ENCODE measurements at regions not wholly inside any gene's neighbourhood (a gene's known extent, or its start where the extent isn't known, plus 50 kb on each side); places are given as distances from the start of the nearest gene placed in this dataset.

DNA sequence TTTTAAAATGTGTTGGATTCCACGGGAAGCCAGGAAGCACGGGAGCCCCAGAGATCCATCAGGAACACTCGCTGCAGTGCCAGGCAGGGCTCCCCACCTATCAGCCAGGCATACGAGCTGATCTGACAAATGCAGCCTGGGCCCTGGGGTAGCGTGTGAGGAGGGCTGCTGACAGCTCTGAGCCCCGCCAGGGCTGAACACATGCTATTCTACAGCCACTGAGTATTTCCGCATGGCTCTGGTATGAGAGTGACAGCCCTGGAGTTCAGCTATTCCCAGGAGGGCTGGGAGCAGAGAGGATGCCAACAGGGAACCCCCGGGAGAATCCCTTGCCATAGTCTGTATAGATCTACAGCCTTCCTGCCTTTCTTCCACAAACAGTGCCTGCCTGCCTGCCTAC lies 237.3 kb upstream of the ZMIZ1 start:
- Histone ChIP-seq H3K9me2 (ENCODE audit: insufficient read depth) (no peaks in the 10 kb centered on the region), H3K36me3 (ENCODE audit: control insufficient read depth in 1 of 2, insufficient read depth in 2 of 2, low read length in 2 of 2) (no peaks in the 10 kb centered on the region), H3K9me3 (ENCODE audit: control insufficient read depth in 1 of 2, insufficient read depth in 1 of 2, low read depth in 1 of 2, low read length in 2 of 2) (no peaks in the 10 kb centered on the region), H3K9ac (ENCODE audit: low read length) (no peak overlapping the region), H2AFZ (ENCODE audit: low read depth, low read length, poor library complexity, severe bottlenecking) (no peak overlapping the region), H4K20me1 (ENCODE audit: insufficient read depth) (no peaks in the 10 kb centered on the region), H3K79me2 (ENCODE audit: insufficient read depth, low read length) (no peaks in the 10 kb centered on the region), H3K27ac (ENCODE audit: low read depth, low read length) (no peak overlapping the region), H3K4me3 (replicated peaks in 1 of 2; ENCODE audit: low read depth in 1 of 2, low read length in 2 of 2) (no peak overlapping the region), H3K4me2 (ENCODE audit: low read length) (no peak overlapping the region), H3K27me3 (ENCODE audit: insufficient read depth, low read length) (no peaks in the 10 kb centered on the region), H3K4me1 (ENCODE audit: control insufficient read depth in 1 of 2, insufficient read depth in 2 of 2, low read length in 2 of 2) (peaks cover 0 to 18% of the 10 kb centered on the region in 2 experiments; a peak in 2 of 4 replicates)
- BruUV-seq (replicated peaks): no TSS peak
- ATAC-seq (no peak), DNase-seq (ENCODE audit: low read depth, low spot score) (no peak)
- RAD21 ChIA-PET (ENCODE audit: low non-redundant PET in 1 of 2, low total read pairs in 2 of 2, uncharacterized antibody in 2 of 2, unreplicated experiment in 2 of 2): no interaction called here
- TF ChIP-seq EGR1 (IDR thresholded peaks at IDR 0.05; ENCODE audit: low read depth): no peak
- no peak for TF ChIP-seq ELF1 (IDR thresholded peaks at IDR 0.05; ENCODE audit: borderline replicate concordance, low read depth)
- no peak for TF ChIP-seq FOSL1 (IDR thresholded peaks at IDR 0.05; ENCODE audit: low read depth)
- TF ChIP-seq, protein P1, sequence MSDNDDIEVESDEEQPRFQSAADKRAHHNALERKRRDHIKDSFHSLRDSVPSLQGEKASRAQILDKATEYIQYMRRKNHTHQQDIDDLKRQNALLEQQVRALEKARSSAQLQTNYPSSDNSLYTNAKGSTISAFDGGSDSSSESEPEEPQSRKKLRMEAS (IDR thresholded peaks at IDR 0.05): no peak
- POLR2A ChIA-PET: no interaction called here
- intact Hi-C loops (cut with micrococcal nuclease): no loop called here
- CTCF ChIA-PET: no interaction called here

DNA sequence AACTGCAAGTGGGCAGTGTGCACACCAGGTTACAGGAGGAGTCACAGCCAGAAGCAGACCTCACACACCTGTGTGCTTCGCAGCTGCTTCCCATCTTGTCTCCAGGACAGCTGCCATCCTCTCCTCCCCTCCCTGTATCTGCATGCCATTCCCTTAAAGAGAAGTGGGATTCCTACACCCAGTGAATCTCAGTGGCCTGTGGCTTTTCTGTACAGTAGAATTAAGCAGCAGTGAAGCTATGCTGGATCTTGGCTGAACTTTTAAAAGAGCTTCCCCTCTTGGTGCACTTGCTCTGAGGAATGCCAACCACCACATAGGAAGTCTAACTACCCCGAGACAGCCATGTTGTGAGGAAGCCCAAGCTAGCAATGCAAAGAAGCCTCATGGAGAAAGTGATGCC lies 236.5 kb upstream of the ZMIZ1 start:
- intact Hi-C loops (cut with micrococcal nuclease): no loop called here
- DNase-seq (ENCODE audit: low read depth, low spot score) (no peak), ATAC-seq (no peak)
- Histone ChIP-seq H3K27ac (ENCODE audit: low read depth, low read length) (no peak overlapping the region), H3K9me2 (ENCODE audit: insufficient read depth) (no peaks in the 10 kb centered on the region), H3K4me3 (replicated peaks in 1 of 2; ENCODE audit: low read depth in 1 of 2, low read length in 2 of 2) (no peak overlapping the region), H3K9me3 (ENCODE audit: control insufficient read depth in 1 of 2, insufficient read depth in 1 of 2, low read depth in 1 of 2, low read length in 2 of 2) (no peaks in the 10 kb centered on the region), H4K20me1 (ENCODE audit: insufficient read depth) (no peaks in the 10 kb centered on the region), H3K4me2 (ENCODE audit: low read length) (no peak overlapping the region), H3K79me2 (ENCODE audit: insufficient read depth, low read length) (no peaks in the 10 kb centered on the region), H3K9ac (ENCODE audit: low read length) (no peak overlapping the region), H3K27me3 (ENCODE audit: insufficient read depth, low read length) (no peaks in the 10 kb centered on the region), H3K36me3 (ENCODE audit: control insufficient read depth in 1 of 2, insufficient read depth in 2 of 2, low read length in 2 of 2) (no peaks in the 10 kb centered on the region), H2AFZ (ENCODE audit: low read depth, low read length, poor library complexity, severe bottlenecking) (no peak overlapping the region), H3K4me1 (ENCODE audit: control insufficient read depth in 1 of 2, insufficient read depth in 2 of 2, low read length in 2 of 2) (peaks cover 0 to 18% of the 10 kb centered on the region in 2 experiments; a peak in 2 of 4 replicates)
- CTCF ChIA-PET: no interaction called here
- TF ChIP-seq ELF1 (IDR thresholded peaks at IDR 0.05; ENCODE audit: borderline replicate concordance, low read depth): no peak
- TF ChIP-seq YY1 (IDR thresholded peaks at IDR 0.05; ENCODE audit: extremely low read depth, insufficient replicate concordance, low read depth, low read length): peak; percentile 19
- POLR2A ChIA-PET: no interaction called here
- RAD21 ChIA-PET (ENCODE audit: low non-redundant PET in 1 of 2, low total read pairs in 2 of 2, uncharacterized antibody in 2 of 2, unreplicated experiment in 2 of 2): interaction anchor here in 1 of 2 experiments (1.3 kb wide), 1 partner anchor 141 kb away, joined by 6 read pairs; no protein-coding TSS in a partner anchor
- BruUV-seq (replicated peaks): no TSS peak

Data from HCT116 (cell line).